ENCODE measurements at regions not wholly inside any gene's neighbourhood (a gene's known extent, or its start where the extent isn't known, plus 50 kb on each side); places are given as distances from the start of the nearest gene placed in this dataset.

DNA sequence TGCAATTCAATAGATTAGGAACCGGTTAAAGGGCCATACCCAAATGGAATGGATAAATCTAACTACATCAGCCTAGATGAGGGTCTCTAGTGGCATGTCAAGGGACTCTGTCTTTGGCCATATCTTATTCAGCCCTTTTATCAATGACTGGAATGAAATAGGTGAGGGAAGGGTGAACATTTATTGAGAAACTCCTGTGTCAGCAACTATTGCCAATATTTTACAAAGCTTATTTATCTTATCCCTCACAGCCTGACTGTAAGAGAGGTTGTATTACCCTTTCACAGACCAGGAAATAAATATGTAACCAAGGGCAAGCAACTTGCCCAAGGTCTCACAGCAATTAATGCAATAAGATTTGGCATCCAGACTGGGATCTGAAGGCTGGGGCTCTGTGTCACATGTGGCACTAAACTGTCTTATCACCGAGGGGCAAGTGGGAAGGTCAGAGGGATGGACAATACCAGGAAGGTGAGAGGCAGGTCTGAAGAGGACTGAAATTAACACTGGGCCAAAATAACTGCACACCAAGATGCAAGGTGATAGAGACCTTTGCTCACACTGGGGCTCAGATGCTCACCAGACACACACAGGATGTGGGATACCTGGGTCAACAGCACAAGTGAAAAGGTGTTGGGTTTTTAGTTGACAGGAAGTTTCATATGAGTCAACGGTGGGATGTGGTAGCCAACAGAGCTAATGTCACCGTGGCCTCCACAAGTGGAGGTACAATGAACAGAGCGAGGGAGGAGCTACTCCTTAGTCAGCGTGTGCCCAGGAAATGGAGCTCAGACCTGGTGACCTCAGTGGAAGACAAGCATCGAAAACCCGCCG, 261.3 kb downstream of the RPLP1 start:
- POLR2A ChIA-PET, result no interaction called here
- CTCF ChIA-PET, result interaction anchor here (1.0 to 1.1 kb wide), 2 partner anchors 12 to 29 kb away, joined by 3 to 4 read pairs; no protein-coding TSS in a partner anchor

DNA sequence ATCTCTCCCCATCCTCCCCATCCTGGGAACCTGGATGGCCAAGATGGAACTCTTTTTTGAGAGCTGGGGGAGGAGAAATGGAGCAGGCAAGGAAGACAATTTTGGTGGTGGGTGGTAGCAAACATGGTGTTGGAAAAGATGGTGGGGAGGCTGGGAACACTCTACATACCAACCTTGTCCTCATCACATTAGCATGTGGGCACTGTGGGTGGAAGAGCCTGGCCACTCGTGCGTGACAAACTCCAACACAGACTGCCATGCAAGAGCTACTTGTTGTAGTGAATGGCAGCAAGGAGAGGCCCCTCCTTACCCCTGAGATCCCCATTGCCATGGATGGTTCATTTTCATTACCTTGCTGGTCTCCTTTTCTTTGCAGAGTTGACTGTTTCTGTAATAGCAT, 262.6 kb downstream of the RPLP1 start:
- Mint-ChIP-seq H3K27me3 (ENCODE audit: insufficient read depth, unreplicated experiment) (peaks cover 33% of the 10 kb centered on the region), H3K9me3 (ENCODE audit: unreplicated experiment) (no peaks in the 10 kb centered on the region), H3K36me3 (ENCODE audit: insufficient read depth, unreplicated experiment) (no peaks in the 10 kb centered on the region), H3K27ac (ENCODE audit: low read depth, unreplicated experiment) (no peak overlapping the region), H3K4me3 (ENCODE audit: unreplicated experiment) (no peak overlapping the region), H3K4me1 (ENCODE audit: insufficient read depth, unreplicated experiment) (no peaks in the 10 kb centered on the region)
- no peak for DNase-seq (ENCODE audit: unreplicated experiment)
- ChIA-PET POLR2A (no interaction called here), CTCF (no interaction called here)
- BruUV-seq (replicated peaks), result no TSS peak
- TF ChIP-seq, protein P1, sequence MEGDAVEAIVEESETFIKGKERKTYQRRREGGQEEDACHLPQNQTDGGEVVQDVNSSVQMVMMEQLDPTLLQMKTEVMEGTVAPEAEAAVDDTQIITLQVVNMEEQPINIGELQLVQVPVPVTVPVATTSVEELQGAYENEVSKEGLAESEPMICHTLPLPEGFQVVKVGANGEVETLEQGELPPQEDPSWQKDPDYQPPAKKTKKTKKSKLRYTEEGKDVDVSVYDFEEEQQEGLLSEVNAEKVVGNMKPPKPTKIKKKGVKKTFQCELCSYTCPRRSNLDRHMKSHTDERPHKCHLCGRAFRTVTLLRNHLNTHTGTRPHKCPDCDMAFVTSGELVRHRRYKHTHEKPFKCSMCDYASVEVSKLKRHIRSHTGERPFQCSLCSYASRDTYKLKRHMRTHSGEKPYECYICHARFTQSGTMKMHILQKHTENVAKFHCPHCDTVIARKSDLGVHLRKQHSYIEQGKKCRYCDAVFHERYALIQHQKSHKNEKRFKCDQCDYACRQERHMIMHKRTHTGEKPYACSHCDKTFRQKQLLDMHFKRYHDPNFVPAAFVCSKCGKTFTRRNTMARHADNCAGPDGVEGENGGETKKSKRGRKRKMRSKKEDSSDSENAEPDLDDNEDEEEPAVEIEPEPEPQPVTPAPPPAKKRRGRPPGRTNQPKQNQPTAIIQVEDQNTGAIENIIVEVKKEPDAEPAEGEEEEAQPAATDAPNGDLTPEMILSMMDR (IDR thresholded peaks at IDR 0.05; ENCODE audit: unreplicated experiment), result no peak
- intact Hi-C loops (cut with micrococcal nuclease), result no loop called here

More for the DNA sequence above, 261.3 kb downstream of the RPLP1 start:
- Mint-ChIP-seq H3K4me1 (ENCODE audit: insufficient read depth, unreplicated experiment) (no peaks in the 10 kb centered on the region), H3K36me3 (ENCODE audit: insufficient read depth, unreplicated experiment) (no peaks in the 10 kb centered on the region), H3K4me3 (ENCODE audit: unreplicated experiment) (no peak overlapping the region), H3K9me3 (ENCODE audit: unreplicated experiment) (peaks cover 8% of the 10 kb centered on the region), H3K27ac (ENCODE audit: low read depth, unreplicated experiment) (no peak overlapping the region), H3K27me3 (ENCODE audit: insufficient read depth, unreplicated experiment) (peaks cover 39% of the 10 kb centered on the region)
- intact Hi-C loops (cut with micrococcal nuclease), result no loop called here
- no peak for DNase-seq (ENCODE audit: unreplicated experiment)
- no TSS peak for BruUV-seq (replicated peaks)
- TF ChIP-seq, protein P1 (IDR thresholded peaks at IDR 0.05; ENCODE audit: unreplicated experiment), result no peak

GRCh38 chr15:69718436-69718835, 265.8 kb downstream of the RPLP1 start:
- no TSS peak for BruUV-seq (replicated peaks)
- Mint-ChIP-seq H3K27me3 (ENCODE audit: insufficient read depth, unreplicated experiment) (peaks cover 21% of the 10 kb centered on the region), H3K36me3 (ENCODE audit: insufficient read depth, unreplicated experiment) (no peaks in the 10 kb centered on the region), H3K9me3 (ENCODE audit: unreplicated experiment) (no peaks in the 10 kb centered on the region), H3K27ac (ENCODE audit: low read depth, unreplicated experiment) (no peak overlapping the region), H3K4me1 (ENCODE audit: insufficient read depth, unreplicated experiment) (peaks cover 11% of the 10 kb centered on the region), H3K4me3 (ENCODE audit: unreplicated experiment) (no peak overlapping the region)
- POLR2A ChIA-PET, result no interaction called here
- TF ChIP-seq, protein P1 (IDR thresholded peaks at IDR 0.05; ENCODE audit: unreplicated experiment), result no peak
- intact Hi-C loops (cut with micrococcal nuclease), result no loop called here
- no peak for DNase-seq (ENCODE audit: unreplicated experiment)
- CTCF ChIA-PET, result no interaction called here

DNA sequence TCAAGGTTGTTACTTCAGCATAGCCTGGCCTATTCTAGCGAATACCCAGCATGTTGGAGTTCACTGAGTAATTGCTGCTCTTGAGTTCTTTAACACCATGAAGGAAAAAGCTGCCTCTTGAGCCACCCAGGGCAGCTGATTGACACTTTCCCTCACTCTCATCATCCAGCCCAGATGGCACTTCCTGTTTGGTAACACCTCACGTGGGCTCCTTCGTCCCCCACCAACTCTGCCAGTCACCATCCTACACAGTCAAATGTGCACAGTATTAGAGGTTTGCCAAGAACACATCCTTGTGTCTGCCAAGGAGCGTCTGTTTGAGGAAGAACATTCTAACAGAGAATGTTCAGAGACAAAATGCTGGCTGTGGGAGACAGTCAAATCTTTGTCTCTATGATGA, 266.3 kb downstream of the RPLP1 start:
- intact Hi-C loops (cut with micrococcal nuclease), result no loop called here
- BruUV-seq (replicated peaks), result no TSS peak
- CTCF ChIA-PET, result no interaction called here

More for the DNA sequence above, 266.3 kb downstream of the RPLP1 start:
- Mint-ChIP-seq H3K4me1 (ENCODE audit: insufficient read depth, unreplicated experiment) (peaks cover 11% of the 10 kb centered on the region), H3K36me3 (ENCODE audit: insufficient read depth, unreplicated experiment) (no peaks in the 10 kb centered on the region), H3K27me3 (ENCODE audit: insufficient read depth, unreplicated experiment) (peaks cover 26% of the 10 kb centered on the region), H3K27ac (ENCODE audit: low read depth, unreplicated experiment) (no peak overlapping the region), H3K9me3 (ENCODE audit: unreplicated experiment) (no peaks in the 10 kb centered on the region), H3K4me3 (ENCODE audit: unreplicated experiment) (no peak overlapping the region)
- POLR2A ChIA-PET, result no interaction called here
- peak; percentile 13 for DNase-seq (ENCODE audit: unreplicated experiment)
- TF ChIP-seq, protein P1 (IDR thresholded peaks at IDR 0.05; ENCODE audit: unreplicated experiment), result no peak
